ENCODE measurements at regions not wholly inside any gene's neighbourhood (a gene's known extent, or its start where the extent isn't known, plus 50 kb on each side); places are given as distances from the start of the nearest gene placed in this dataset.

- in situ Hi-C loops (cut with MboI; ENCODE audit: low pct_unique_long_range_greater_than_20kb in 2 of 9, low sequenced_read_pairs in 9 of 9, unreplicated experiment in 9 of 9): no loop called here
- Histone ChIP-seq H3K27ac (no peak overlapping the region), H3K4me3 (no peak overlapping the region), H3K4me1 (replicated peaks in 1 of 2) (peaks cover 0 to 4% of the 10 kb centered on the region in 2 donors)
- 0 to 100% (median 85%) methylated on average over 1 to 2 of the region's 2 CpGs for WGBS, 10 experiments
- no peak for ATAC-seq (replicated peaks in 6 of 8)
Observed at GRCh38 chr11:15557457-15558230, 442.9 kb downstream of the INSC start.

GRCh38 chr11:15558513-15559181, 443.9 kb downstream of the INSC start:
- in situ Hi-C loops (cut with MboI; ENCODE audit: low pct_unique_long_range_greater_than_20kb in 2 of 9, low sequenced_read_pairs in 9 of 9, unreplicated experiment in 9 of 9): no loop called here
- H3K27ac ChIP-seq: no peak overlapping the region
- peaks cover 0 to 9% of the 10 kb centered on the region in 2 donors for H3K4me1 ChIP-seq (replicated peaks in 1 of 2)
- WGBS, 10 experiments: 0 to 54% (median 9%) methylated on average over 2 of the region's 2 CpGs; no CpG with 5 or more reads in 1 of the 10 experiments
- H3K4me3 ChIP-seq: no peak overlapping the region
- no peak for ATAC-seq (replicated peaks in 6 of 8)

GRCh38 chr11:15560689-15561467, 446.2 kb downstream of the INSC start:
- H3K4me3 ChIP-seq: no peak overlapping the region
- WGBS, 10 experiments: 60 to 96% methylated on average over 4 of the region's 52 CpGs; no CpG with 5 or more reads in 8 of the 10 experiments
- in situ Hi-C loops (cut with MboI; ENCODE audit: low pct_unique_long_range_greater_than_20kb in 2 of 9, low sequenced_read_pairs in 9 of 9, unreplicated experiment in 9 of 9): no loop called here
- peaks cover 8 to 13% of the 10 kb centered on the region in 2 donors for H3K4me1 ChIP-seq (replicated peaks in 1 of 2)
- H3K27ac ChIP-seq: no peak overlapping the region
- ATAC-seq (replicated peaks in 6 of 8): no peak

- Histone ChIP-seq H3K27ac (no peak overlapping the region), H3K4me1 (replicated peaks in 1 of 2) (peaks cover 14 to 20% of the 10 kb centered on the region in 2 donors), H3K4me3 (no peak overlapping the region)
- ATAC-seq (replicated peaks in 6 of 8): no peak
- 0 to 100% (median 71%) methylated on average over 1 to 3 of the region's 4 CpGs; no CpG with 5 or more reads in 4 of the 10 experiments for WGBS, 10 experiments
- in situ Hi-C loops (cut with MboI; ENCODE audit: low pct_unique_long_range_greater_than_20kb in 2 of 9, low sequenced_read_pairs in 9 of 9, unreplicated experiment in 9 of 9): no loop called here
Observed at GRCh38 chr11:15562230-15562629, 447.5 kb downstream of the INSC start.

- 0 to 63% (median 21%) methylated on average over 1 to 3 of the region's 3 CpGs; no CpG with 5 or more reads in 2 of the 10 experiments for WGBS, 10 experiments
- H3K4me1 ChIP-seq (replicated peaks in 1 of 2): peaks cover 14 to 20% of the 10 kb centered on the region in 2 donors
- in situ Hi-C loops (cut with MboI; ENCODE audit: low pct_unique_long_range_greater_than_20kb in 2 of 9, low sequenced_read_pairs in 9 of 9, unreplicated experiment in 9 of 9): no loop called here
- peak in 3 of 8 experiments; percentile 27 to 39 (median 27) for ATAC-seq (replicated peaks in 6 of 8)
- no peak overlapping the region for H3K4me3 ChIP-seq
- H3K27ac ChIP-seq: no peak overlapping the region
Observed at GRCh38 chr11:15563054-15563453, 448.3 kb downstream of the INSC start.

- H3K4me3 ChIP-seq: no peak overlapping the region
- in situ Hi-C loops (cut with MboI; ENCODE audit: low pct_unique_long_range_greater_than_20kb in 2 of 9, low sequenced_read_pairs in 9 of 9, unreplicated experiment in 9 of 9): no loop called here
- peak in 5 of 8 experiments; percentile 41 to 64 (median 49) for ATAC-seq (replicated peaks in 6 of 8)
- H3K4me1 ChIP-seq (replicated peaks in 1 of 2): peaks cover 14 to 18% of the 10 kb centered on the region in 2 donors
- peak overlapping the region in 1 of 2 donors; percentile 63 for H3K27ac ChIP-seq
- WGBS, 10 experiments: 0 to 35% (median 19%) methylated on average over 1 to 8 of the region's 8 CpGs
Observed at GRCh38 chr11:15565880-15566279, 451.2 kb downstream of the INSC start.

GRCh38 chr11:15568440-15568839, 453.7 kb downstream of the INSC start:
- WGBS, 10 experiments: 0 to 100% (median 82%) methylated on average over 1 to 8 of the region's 8 CpGs; no CpG with 5 or more reads in 2 of the 10 experiments

GRCh38 chr11:15569305-15570025, 454.7 kb downstream of the INSC start:
- in situ Hi-C loops (cut with MboI; ENCODE audit: low pct_unique_long_range_greater_than_20kb in 2 of 9, low sequenced_read_pairs in 9 of 9, unreplicated experiment in 9 of 9): no loop called here
- peaks cover 11 to 14% of the 10 kb centered on the region in 2 donors for H3K4me1 ChIP-seq (replicated peaks in 1 of 2)
- no peak overlapping the region for H3K4me3 ChIP-seq
- whole genome bisulfite sequencing, 10 experiments: 0 to 73% (median 41%) methylated on average over 2 to 7 of the region's 7 CpGs; no CpG with 5 or more reads in 1 of the 10 experiments
- H3K27ac ChIP-seq: no peak overlapping the region
- ATAC-seq (replicated peaks in 6 of 8): peak in 2 of 8 experiments; percentile 51 to 53

More at GRCh38 chr11:15568440-15568839, 453.7 kb downstream of the INSC start:
- no peak for ATAC-seq (replicated peaks in 6 of 8)
- no peak overlapping the region for H3K27ac ChIP-seq
- H3K4me3 ChIP-seq: no peak overlapping the region
- H3K4me1 ChIP-seq (replicated peaks in 1 of 2): peaks cover 11 to 14% of the 10 kb centered on the region in 2 donors
- in situ Hi-C loops (cut with MboI; ENCODE audit: low pct_unique_long_range_greater_than_20kb in 2 of 9, low sequenced_read_pairs in 9 of 9, unreplicated experiment in 9 of 9): no loop called here

- H3K4me1 ChIP-seq (replicated peaks in 1 of 2): no peaks in the 10 kb centered on the region
- in situ Hi-C loops (cut with MboI; ENCODE audit: low pct_unique_long_range_greater_than_20kb in 2 of 9, low sequenced_read_pairs in 9 of 9, unreplicated experiment in 9 of 9): no loop called here
Observed at GRCh38 chr11:15575409-15575808, 460.7 kb downstream of the INSC start.

GRCh38 chr11:15576769-15577168, 462.0 kb downstream of the INSC start:
- no peaks in the 10 kb centered on the region for H3K4me1 ChIP-seq (replicated peaks in 1 of 2)
- no peak overlapping the region for H3K27ac ChIP-seq
- 14 to 93% (median 38%) methylated on average over 2 to 4 of the region's 4 CpGs; no CpG with 5 or more reads in 3 of the 10 experiments for WGBS, 10 experiments
- no peak for ATAC-seq (replicated peaks in 6 of 8)
- in situ Hi-C loops (cut with MboI; ENCODE audit: low pct_unique_long_range_greater_than_20kb in 2 of 9, low sequenced_read_pairs in 9 of 9, unreplicated experiment in 9 of 9): no loop called here
- no peak overlapping the region for H3K4me3 ChIP-seq

More at GRCh38 chr11:15575409-15575808, 460.7 kb downstream of the INSC start:
- Histone ChIP-seq H3K4me3 (no peak overlapping the region), H3K27ac (no peak overlapping the region)
- 0 to 100% (median 30%) methylated on average over 1 to 2 of the region's 2 CpGs; no CpG with 5 or more reads in 4 of the 10 experiments for WGBS, 10 experiments
- no peak for ATAC-seq (replicated peaks in 6 of 8)

GRCh38 chr11:15577519-15577918, 462.8 kb downstream of the INSC start:
- ATAC-seq (replicated peaks in 6 of 8): no peak
- Histone ChIP-seq H3K4me1 (replicated peaks in 1 of 2) (no peaks in the 10 kb centered on the region), H3K27ac (no peak overlapping the region), H3K4me3 (no peak overlapping the region)
- WGBS, 10 experiments: 0 to 100% (median 60%) methylated on average over 1 to 2 of the region's 2 CpGs; no CpG with 5 or more reads in 3 of the 10 experiments
- in situ Hi-C loops (cut with MboI; ENCODE audit: low pct_unique_long_range_greater_than_20kb in 2 of 9, low sequenced_read_pairs in 9 of 9, unreplicated experiment in 9 of 9): no loop called here

- Histone ChIP-seq H3K4me1 (replicated peaks in 1 of 2) (no peaks in the 10 kb centered on the region), H3K4me3 (no peak overlapping the region), H3K27ac (no peak overlapping the region)
- in situ Hi-C loops (cut with MboI; ENCODE audit: low pct_unique_long_range_greater_than_20kb in 2 of 9, low sequenced_read_pairs in 9 of 9, unreplicated experiment in 9 of 9): no loop called here
- no peak for ATAC-seq (replicated peaks in 6 of 8)
- WGBS, 10 experiments: 34 to 100% (median 91%) methylated on average over 2 to 9 of the region's 12 CpGs; no CpG with 5 or more reads in 1 of the 10 experiments
Observed at GRCh38 chr11:15579287-15580001, 464.7 kb downstream of the INSC start.
